GM12865 (cell line): ENCODE measurements at regions not wholly inside any gene's neighbourhood (a gene's known extent, or its start where the extent isn't known, plus 50 kb on each side); places are given as distances from the start of the nearest gene placed in this dataset.
A peak's percentile ranks its signal among the peaks of the same experiment; 100 is the strongest.
"Not testable (repeated sequence)": the region's sequence is repeated elsewhere in the genome, so short reads cannot be mapped to it uniquely, and the experiment has no call there.

Source experiments
- DNase-seq: peaks from one replicate; pipeline ENCODE4 v3.0.0; 2010; ENCODE audit warnings: low read depth
- H3K4me3 ChIP-seq: 2 replicates; pipeline ENCODE4 v1.5.1; 2011; ENCODE audit warnings: mild to moderate bottlenecking, low read depth, low read length, control low read depth
- CTCF ChIP-seq: IDR thresholded peaks from 2 replicates; pipeline ENCODE4 v1.5.1; 2011; ENCODE audit warnings: low read length, control low read depth, low read depth, inconsistent platforms; ENCODE audit not compliant: insufficient read depth; ENCODE audit errors: missing control alignments

DNA sequence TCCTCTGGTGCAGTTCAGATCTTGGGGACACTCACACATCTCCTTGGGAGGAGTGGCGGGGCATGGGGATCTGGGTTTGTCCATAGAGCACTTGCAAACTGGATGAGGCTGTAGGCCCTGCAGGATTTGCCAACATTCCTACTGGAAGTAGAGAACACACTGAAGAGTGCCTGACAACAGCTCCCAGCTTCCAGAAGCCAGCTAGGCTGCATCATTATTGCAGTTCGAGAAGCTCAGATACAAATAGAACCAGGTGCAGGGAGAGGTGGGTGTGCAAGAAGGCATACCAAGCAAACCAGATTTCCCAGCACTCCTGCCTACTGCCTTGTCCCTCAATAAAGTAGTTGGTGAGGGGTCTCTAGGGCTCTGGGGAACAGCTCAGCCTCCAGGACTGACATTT, 52.5 kb downstream of the RHOB start:
- no peak overlapping the region for H3K4me3 ChIP-seq
- no peak for TF ChIP-seq CTCF
- no peak for DNase-seq

DNA sequence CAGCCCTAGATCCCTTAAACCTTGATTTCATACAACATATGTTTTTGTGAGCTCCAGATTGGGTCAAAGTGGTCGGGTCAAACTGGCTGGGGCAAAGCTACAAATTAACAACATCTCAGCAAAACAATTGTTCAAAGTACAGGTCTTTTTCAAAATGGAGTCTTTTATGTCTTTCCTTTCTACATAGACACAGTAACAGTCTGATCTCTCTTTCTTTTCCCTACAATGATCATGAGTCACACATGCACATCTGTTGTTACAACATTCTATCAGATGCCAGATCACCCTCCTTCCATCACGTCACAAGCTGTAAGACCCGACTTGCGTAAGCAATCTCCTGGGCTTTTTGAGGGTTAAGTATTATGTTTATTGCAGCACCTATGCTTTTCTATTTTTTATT, 55.1 kb downstream of the RHOB start:
- DNase-seq: no peak
- H3K4me3 ChIP-seq: no peak overlapping the region

DNA sequence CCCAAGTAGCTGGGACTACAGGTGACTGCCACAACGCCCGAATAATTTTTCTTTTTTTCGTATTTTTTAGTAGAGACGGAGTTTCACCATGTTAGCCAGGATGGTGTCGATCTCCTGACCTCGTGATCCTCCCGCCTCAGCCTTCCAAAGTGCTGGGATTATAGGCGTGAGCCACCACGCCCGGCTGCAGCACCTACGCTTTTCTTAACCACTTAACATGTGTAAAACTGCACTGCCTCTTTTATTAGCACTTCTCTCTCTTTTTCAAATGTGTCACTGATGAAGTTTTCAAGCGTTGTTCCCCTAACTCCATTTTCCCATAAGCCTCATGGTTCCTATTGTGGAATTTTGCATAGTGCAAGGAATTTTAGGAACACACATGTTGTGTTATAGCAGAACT, 55.6 kb downstream of the RHOB start:
- not testable (repeated sequence) for H3K4me3 ChIP-seq, DNase-seq

More for the DNA sequence above, 55.1 kb downstream of the RHOB start:
- no peak for TF ChIP-seq CTCF

- TF ChIP-seq CTCF: no peak
- no peak for DNase-seq
- no peak overlapping the region for H3K4me3 ChIP-seq
Observed at GRCh38 chr2:20504174-20504573, 57.3 kb downstream of the RHOB start.

GRCh38 chr2:20506201-20506685, 59.4 kb downstream of the RHOB start:
- H3K4me3 ChIP-seq: no peak overlapping the region
- TF ChIP-seq CTCF: no peak
- DNase-seq: no peak

DNA sequence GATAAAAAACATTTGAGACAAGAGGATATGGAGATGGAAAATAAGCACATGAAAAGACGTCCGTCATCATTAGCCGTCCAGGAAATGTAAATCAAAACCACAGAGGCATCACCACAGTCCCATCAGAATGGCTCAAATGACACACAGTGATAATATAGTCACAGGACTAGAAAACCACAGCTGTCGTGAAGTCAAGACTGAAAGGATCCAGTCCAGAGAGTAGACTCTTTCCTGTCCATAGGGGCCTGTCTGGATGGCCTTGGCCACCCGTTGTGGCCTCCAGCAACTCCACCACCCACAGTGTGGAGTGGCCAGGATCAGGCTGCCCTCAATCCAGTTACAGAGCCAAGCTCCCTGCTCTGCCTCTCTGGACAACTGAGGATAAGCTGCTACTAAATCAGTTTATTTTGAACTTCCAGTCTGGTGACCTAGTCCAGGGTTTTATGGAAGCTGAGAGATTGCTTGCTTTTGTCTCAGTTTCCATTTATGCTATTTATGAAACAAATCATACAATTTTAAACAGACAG, 60.4 kb downstream of the RHOB start:
- no peak overlapping the region for H3K4me3 ChIP-seq
- no peak for TF ChIP-seq CTCF
- peak; percentile 85 for DNase-seq

GRCh38 chr2:20507711-20508110, 60.8 kb downstream of the RHOB start:
- no peak for DNase-seq
- no peak for TF ChIP-seq CTCF
- H3K4me3 ChIP-seq: no peak overlapping the region
